IPS DF 6.9 (cell line): ENCODE measurements at regions not wholly inside any gene's neighbourhood (a gene's known extent, or its start where the extent isn't known, plus 50 kb on each side); places are given as distances from the start of the nearest gene placed in this dataset.

ENCODE experiments used
- DNase-seq: peaks from one replicate; pipeline ENCODE4 v3.0.0-alpha.2; 2013; ENCODE audit warnings: low read depth, low spot score
- H3K27ac ChIP-seq: one replicate; pipeline ENCODE4 v1.5.1; 2013; ENCODE audit warnings: low read length, control low read depth
- H3K27me3 ChIP-seq: 2 replicates; pipeline ENCODE4 v1.6.1; 2013; ENCODE audit warnings: mild to moderate bottlenecking, low read length; ENCODE audit not compliant: control insufficient read depth, insufficient read depth
- H3K36me3 ChIP-seq: 2 replicates; pipeline ENCODE4 v1.6.1; 2013; ENCODE audit warnings: low read length; ENCODE audit not compliant: control insufficient read depth, insufficient read depth
- H3K4me1 ChIP-seq: 2 replicates; pipeline ENCODE4 v1.6.1; 2013; ENCODE audit warnings: low read length; ENCODE audit not compliant: control insufficient read depth, insufficient read depth
- H3K4me3 ChIP-seq: 2 replicates; pipeline ENCODE4 v1.5.1; 2013; ENCODE audit warnings: mild to moderate bottlenecking, low read length
- H3K9me3 ChIP-seq: 2 replicates; pipeline ENCODE4 v1.6.1; 2013; ENCODE audit warnings: low read length, inconsistent platforms; ENCODE audit not compliant: control insufficient read depth, insufficient read depth
- WGBS: extraction: QIAGEN DNeasy Blood & Tissue Kit; methylation state at CpG from one replicate; pipeline ENCODE4 v1.1.7; 2013; ENCODE audit warnings: mixed read lengths, missing lambda C conversion rate; ENCODE audit not compliant: insufficient read length, insufficient coverage; 5-methylcytosine and 5-hydroxymethylcytosine counted together

GRCh38 chrX:25300994-25301393 is 285.2 kb upstream of the ARX start:
- Histone ChIP-seq H3K9me3 (no peaks in the 10 kb centered on the region), H3K27me3 (no peaks in the 10 kb centered on the region), H3K36me3 (no peaks in the 10 kb centered on the region), H3K27ac (no peak overlapping the region), H3K4me3 (no peak overlapping the region), H3K4me1 (no peaks in the 10 kb centered on the region)
- DNase-seq = no peak
- no CpG with 5 or more reads among the region's 2 CpGs for WGBS

GRCh38 chrX:25296850-25297249 is 281.1 kb upstream of the ARX start:
- no peak for DNase-seq
- Histone ChIP-seq H3K4me3 (no peak overlapping the region), H3K27ac (no peak overlapping the region), H3K9me3 (no peaks in the 10 kb centered on the region), H3K36me3 (no peaks in the 10 kb centered on the region), H3K4me1 (no peaks in the 10 kb centered on the region), H3K27me3 (no peaks in the 10 kb centered on the region)
- no CpG with 5 or more reads among the region's 1 CpG for WGBS

- DNase-seq = no peak
- H3K4me3 ChIP-seq = no peak overlapping the region
- WGBS = no CpG with 5 or more reads among the region's 4 CpGs
- H3K4me1 ChIP-seq = no peaks in the 10 kb centered on the region
- no peaks in the 10 kb centered on the region for H3K27me3 ChIP-seq
- H3K36me3 ChIP-seq = no peaks in the 10 kb centered on the region
- H3K9me3 ChIP-seq = no peaks in the 10 kb centered on the region
- H3K27ac ChIP-seq = no peak overlapping the region
Observed at GRCh38 chrX:25295466-25295865, 279.7 kb upstream of the ARX start.

- WGBS = no CpG with 5 or more reads among the region's 1 CpG
- H3K4me3 ChIP-seq = no peak overlapping the region
- no peaks in the 10 kb centered on the region for H3K4me1 ChIP-seq
- no peaks in the 10 kb centered on the region for H3K27me3 ChIP-seq
- H3K27ac ChIP-seq = no peak overlapping the region
- DNase-seq = no peak
- H3K9me3 ChIP-seq = no peaks in the 10 kb centered on the region
- H3K36me3 ChIP-seq = no peaks in the 10 kb centered on the region
Observed at GRCh38 chrX:25290132-25290531, 274.4 kb upstream of the ARX start.

GRCh38 chrX:25288676-25289075 is 272.9 kb upstream of the ARX start:
- no CpG with 5 or more reads among the region's 1 CpG for WGBS
- no peak for DNase-seq
- no peaks in the 10 kb centered on the region for H3K9me3 ChIP-seq
- no peak overlapping the region for H3K4me3 ChIP-seq
- no peaks in the 10 kb centered on the region for H3K4me1 ChIP-seq
- no peak overlapping the region for H3K27ac ChIP-seq
- H3K27me3 ChIP-seq = no peaks in the 10 kb centered on the region
- no peaks in the 10 kb centered on the region for H3K36me3 ChIP-seq

- Histone ChIP-seq H3K4me1 (no peaks in the 10 kb centered on the region), H3K9me3 (no peaks in the 10 kb centered on the region), H3K27ac (no peak overlapping the region), H3K27me3 (no peaks in the 10 kb centered on the region), H3K4me3 (no peak overlapping the region), H3K36me3 (no peaks in the 10 kb centered on the region)
- no CpG with 5 or more reads among the region's 1 CpG for WGBS
- DNase-seq = no peak
Observed at GRCh38 chrX:25287521-25287920, 271.8 kb upstream of the ARX start.

- no peaks in the 10 kb centered on the region for H3K27me3 ChIP-seq
- H3K9me3 ChIP-seq = no peaks in the 10 kb centered on the region
- H3K4me3 ChIP-seq = no peak overlapping the region
- no peaks in the 10 kb centered on the region for H3K4me1 ChIP-seq
- DNase-seq = no peak
- H3K36me3 ChIP-seq = no peaks in the 10 kb centered on the region
- no CpG with 5 or more reads among the region's 4 CpGs for WGBS
- H3K27ac ChIP-seq = no peak overlapping the region
Observed at GRCh38 chrX:25285598-25285997, 269.8 kb upstream of the ARX start.

GRCh38 chrX:25279510-25279909 is 263.7 kb upstream of the ARX start:
- Histone ChIP-seq H3K27ac (no peak overlapping the region), H3K27me3 (no peaks in the 10 kb centered on the region), H3K9me3 (no peaks in the 10 kb centered on the region), H3K4me1 (no peaks in the 10 kb centered on the region), H3K4me3 (no peak overlapping the region), H3K36me3 (no peaks in the 10 kb centered on the region)
- no CpG with 5 or more reads among the region's 1 CpG for WGBS
- no peak for DNase-seq

GRCh38 chrX:25278341-25278740 is 262.6 kb upstream of the ARX start:
- no peaks in the 10 kb centered on the region for H3K36me3 ChIP-seq
- DNase-seq = no peak
- H3K9me3 ChIP-seq = no peaks in the 10 kb centered on the region
- no peaks in the 10 kb centered on the region for H3K27me3 ChIP-seq
- H3K27ac ChIP-seq = no peak overlapping the region
- H3K4me3 ChIP-seq = no peak overlapping the region
- H3K4me1 ChIP-seq = no peaks in the 10 kb centered on the region

- H3K4me1 ChIP-seq = no peaks in the 10 kb centered on the region
- no peaks in the 10 kb centered on the region for H3K9me3 ChIP-seq
- no peak overlapping the region for H3K4me3 ChIP-seq
- H3K27ac ChIP-seq = no peak overlapping the region
- H3K27me3 ChIP-seq = no peaks in the 10 kb centered on the region
- no peak for DNase-seq
- no CpG with 5 or more reads among the region's 3 CpGs for WGBS
- H3K36me3 ChIP-seq = no peaks in the 10 kb centered on the region
Observed at GRCh38 chrX:25277574-25277973, 261.8 kb upstream of the ARX start.

GRCh38 chrX:25275159-25275558 is 259.4 kb upstream of the ARX start:
- Histone ChIP-seq H3K36me3 (no peaks in the 10 kb centered on the region), H3K9me3 (no peaks in the 10 kb centered on the region), H3K27ac (no peak overlapping the region), H3K4me3 (no peak overlapping the region), H3K4me1 (no peaks in the 10 kb centered on the region), H3K27me3 (no peaks in the 10 kb centered on the region)
- WGBS = no CpG with 5 or more reads among the region's 3 CpGs
- no peak for DNase-seq
